DND-41 (cell line): ENCODE measurements at regions not wholly inside any gene's neighbourhood (a gene's known extent, or its start where the extent isn't known, plus 50 kb on each side); places are given as distances from the start of the nearest gene placed in this dataset.

ENCODE experiments used
- CTCF ChIP-seq: IDR thresholded peaks from 2 replicates; pipeline ENCODE4 v1.5.1; 2012; ENCODE audit warnings: borderline replicate concordance, low read length, moderate library complexity, mild to moderate bottlenecking; ENCODE audit not compliant: poor library complexity, severe bottlenecking; ENCODE audit errors: extremely low read depth
- EZH2 ChIP-seq: IDR thresholded peaks from 3 replicates; pipeline ENCODE4 v1.6.1; 2012; ENCODE audit warnings: borderline replicate concordance, low read depth, mild to moderate bottlenecking, moderate library complexity, low read length, inconsistent platforms; ENCODE audit not compliant: severe bottlenecking

DNA sequence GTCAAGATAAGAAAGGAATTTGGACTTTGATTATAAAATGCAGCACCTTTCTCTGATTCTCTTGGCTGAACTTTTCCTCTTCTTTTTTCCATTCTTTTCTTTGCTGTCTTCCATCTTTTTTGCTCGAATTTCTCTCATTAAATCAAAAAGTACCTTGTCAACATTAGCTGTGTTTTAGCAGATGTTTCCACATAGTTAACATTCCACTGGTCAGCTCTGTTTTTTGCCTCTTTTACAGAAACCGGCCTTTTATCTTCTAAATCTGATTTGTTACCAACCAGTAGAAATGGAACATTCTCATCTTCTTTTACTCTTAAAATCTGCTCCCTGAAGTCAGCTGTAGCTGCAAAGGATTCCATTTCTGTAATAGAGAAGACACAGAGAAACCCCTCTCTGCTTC lies 71.1 kb upstream of the SYT1 start:
- TF ChIP-seq CTCF (no peak), EZH2 (no peak)
